HG03558 (cell line): ENCODE measurements at regions not wholly inside any gene's neighbourhood (a gene's known extent, or its start where the extent isn't known, plus 50 kb on each side); places are given as distances from the start of the nearest gene placed in this dataset.
"Not testable (repeated sequence)": the region's sequence is repeated elsewhere in the genome, so short reads cannot be mapped to it uniquely, and the experiment has no call there.

ENCODE experiments used
- ATAC-seq: cut with Tn5 transposase; IDR thresholded peaks from one replicate; pipeline ENCODE4 v1.9.1; 2021; ENCODE audit warnings: moderate number of reproducible peaks; ENCODE audit not compliant: unreplicated experiment; ENCODE audit errors: extremely low read depth

GRCh38 chr14:40336846-40337245, 904.6 kb upstream of the FBXO33 start:
- ATAC-seq: no peak

DNA sequence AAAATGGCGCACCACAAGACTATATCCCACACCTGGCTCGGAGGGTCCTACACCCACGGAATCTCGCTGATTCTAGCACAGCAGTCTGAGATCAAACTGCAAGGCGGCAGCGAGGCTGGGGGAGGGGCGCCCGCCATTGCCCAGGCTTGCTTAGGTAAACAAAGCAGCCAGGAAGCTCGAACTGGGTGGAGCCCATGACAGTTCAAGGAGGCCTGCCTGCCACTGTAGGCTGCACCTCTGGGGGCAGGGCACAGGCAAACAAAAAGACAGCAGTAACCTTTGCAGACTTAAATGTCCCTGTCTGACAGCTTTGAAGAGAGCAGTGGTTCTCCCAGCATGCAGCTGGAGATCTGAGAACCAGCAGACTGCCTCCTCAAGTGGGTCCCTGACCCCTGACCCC, 894.3 kb upstream of the FBXO33 start:
- not testable (repeated sequence) for ATAC-seq

DNA sequence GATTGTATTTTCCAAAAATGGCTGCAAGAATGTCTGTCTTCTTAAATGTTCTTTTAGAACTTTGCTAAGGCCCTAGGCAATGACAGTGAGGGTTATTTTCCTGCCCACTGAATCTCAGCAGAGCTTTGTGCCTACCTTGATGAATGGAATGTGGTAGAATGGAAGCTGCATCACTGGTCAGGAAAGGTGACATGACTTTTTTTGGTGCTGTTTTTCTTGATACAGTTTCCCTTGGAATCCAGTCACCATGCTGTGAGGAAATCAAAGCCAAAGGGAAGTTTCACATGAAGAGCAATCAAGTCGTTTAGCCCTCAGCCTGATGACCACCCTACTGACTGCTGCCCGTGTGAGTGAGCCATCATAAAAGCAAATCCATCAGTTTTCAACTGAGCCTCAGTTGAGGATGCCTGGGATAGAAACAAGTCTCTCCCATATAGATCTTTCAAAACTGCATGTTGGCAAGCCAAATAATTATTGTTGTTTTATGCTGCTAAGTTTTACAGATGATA, 886.0 kb upstream of the FBXO33 start:
- ATAC-seq: no peak

- no peak for ATAC-seq
Measured at GRCh38 chr14:40317690-40318089, 885.5 kb upstream of the FBXO33 start.

- no peak for ATAC-seq
Measured at GRCh38 chr14:40312296-40312695, 880.1 kb upstream of the FBXO33 start.

GRCh38 chr14:40309124-40309523, 876.9 kb upstream of the FBXO33 start:
- no peak for ATAC-seq

GRCh38 chr14:40308240-40308639, 876.0 kb upstream of the FBXO33 start:
- no peak for ATAC-seq

GRCh38 chr14:40296821-40297220, 864.6 kb upstream of the FBXO33 start:
- no peak for ATAC-seq

DNA sequence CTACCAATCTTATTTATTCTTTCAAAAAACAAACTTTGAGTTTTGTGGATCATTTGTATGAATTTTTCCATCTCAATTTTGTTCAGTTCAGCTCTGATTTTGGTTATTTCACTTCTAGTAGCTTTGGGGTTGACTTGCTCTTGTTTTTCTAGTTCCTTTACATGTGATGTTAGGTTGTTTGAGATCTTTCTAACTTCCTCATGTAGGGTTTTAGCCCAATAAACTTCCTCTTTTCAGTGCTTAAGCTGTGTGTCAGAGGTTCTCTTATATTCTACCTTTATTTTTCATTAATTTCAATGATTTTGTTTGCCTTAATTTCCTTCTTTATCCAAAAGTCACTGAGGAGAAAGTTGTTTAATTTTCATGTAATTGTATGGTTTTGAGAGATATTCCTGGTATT, 860.4 kb upstream of the FBXO33 start:
- no peak for ATAC-seq

DNA sequence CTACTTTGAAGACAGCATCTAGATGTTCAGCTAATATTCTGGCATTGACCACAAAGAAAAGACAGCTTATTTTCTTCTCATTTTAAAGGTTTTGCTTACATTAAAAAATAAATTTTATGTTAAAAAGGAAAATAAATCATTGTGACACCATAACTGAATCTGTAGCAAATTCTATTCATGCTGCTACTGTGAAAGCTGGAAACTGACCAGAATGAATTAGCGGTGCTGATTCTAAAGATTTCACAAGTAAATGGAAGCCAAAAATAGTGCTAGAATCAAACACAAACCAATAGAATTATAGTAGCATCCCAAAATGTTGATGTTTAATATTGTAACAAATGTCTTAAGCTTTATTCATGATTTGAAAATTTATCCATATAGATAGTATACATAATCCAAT, 850.0 kb upstream of the FBXO33 start:
- no peak for ATAC-seq

DNA sequence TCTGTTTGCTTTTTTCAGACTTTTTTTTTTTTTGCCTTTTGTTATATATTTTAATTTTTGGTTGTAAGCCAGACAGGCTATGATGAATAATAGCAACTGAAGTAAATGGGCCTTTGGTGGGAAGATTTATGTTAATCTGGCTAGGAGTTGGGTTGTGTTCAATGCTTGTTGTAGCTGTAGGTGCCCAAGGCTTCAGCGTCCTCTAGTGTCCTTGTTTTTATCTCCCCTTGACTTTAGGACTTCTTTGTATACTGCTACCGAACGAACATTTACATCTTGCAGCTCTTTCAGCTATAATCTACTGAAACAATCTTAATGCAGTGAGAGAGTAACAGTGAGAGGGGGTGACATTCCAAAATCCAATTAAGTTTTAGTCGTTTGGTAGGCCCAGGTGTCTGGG, 848.4 kb upstream of the FBXO33 start:
- no peak for ATAC-seq

GRCh38 chr14:40273417-40273816, 841.2 kb upstream of the FBXO33 start:
- no peak for ATAC-seq

DNA sequence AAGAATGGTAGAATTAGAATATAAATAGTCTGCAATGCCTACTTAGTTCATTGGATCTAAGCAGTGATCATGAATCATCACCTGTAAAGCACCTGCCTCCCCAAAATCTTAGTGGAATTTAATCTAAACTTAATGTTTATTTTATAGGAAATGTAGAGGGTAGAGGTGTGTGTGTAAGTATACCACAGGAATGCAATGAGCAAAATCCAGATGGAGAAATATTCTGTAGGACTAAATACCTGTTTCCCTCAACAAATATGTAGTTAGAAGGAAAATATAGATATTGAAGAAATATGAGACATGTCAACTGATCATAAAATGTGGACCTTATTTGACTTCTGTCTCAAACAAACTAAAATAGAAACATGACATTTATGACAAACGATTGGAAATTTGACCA, 839.2 kb upstream of the FBXO33 start:
- no peak for ATAC-seq

DNA sequence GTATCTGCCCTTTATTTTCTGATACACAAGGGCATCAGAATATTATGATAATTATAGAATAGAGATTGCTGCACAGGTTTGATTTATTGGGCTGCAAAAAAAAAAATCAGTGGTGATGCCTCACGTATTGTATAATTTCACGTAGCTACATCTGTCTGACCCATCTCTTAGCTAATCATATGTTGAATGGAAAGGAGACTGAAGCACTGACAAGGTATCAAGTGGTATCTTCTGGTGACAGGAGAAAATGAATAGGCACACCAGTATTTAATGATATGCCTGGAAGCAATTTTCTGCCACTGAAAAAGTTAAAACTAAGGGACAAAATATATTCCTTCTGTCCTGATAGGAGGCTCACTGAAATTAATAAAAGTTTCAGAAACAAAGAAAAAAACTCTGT, 837.2 kb upstream of the FBXO33 start:
- no peak for ATAC-seq

DNA sequence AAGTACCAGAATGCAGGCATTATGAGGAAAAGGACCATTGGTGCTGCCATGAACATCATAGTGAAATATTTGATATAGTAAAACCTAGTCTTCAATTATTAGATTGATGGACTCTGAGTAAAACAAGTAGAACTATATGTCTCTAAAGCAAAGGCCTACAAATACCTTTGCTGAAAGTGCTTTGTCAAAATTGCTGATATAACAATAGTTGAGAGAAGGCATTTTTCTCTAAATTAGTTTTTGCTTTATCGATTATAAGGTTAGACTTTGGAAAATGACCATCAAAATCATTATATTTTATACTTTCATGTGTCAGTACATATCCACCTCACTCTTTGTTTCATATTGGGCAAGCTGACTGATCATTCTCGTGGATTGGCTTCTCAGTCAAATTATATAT, 836.0 kb upstream of the FBXO33 start:
- ATAC-seq: no peak

- no peak for ATAC-seq
Measured at GRCh38 chr14:40265096-40265495, 832.9 kb upstream of the FBXO33 start.

DNA sequence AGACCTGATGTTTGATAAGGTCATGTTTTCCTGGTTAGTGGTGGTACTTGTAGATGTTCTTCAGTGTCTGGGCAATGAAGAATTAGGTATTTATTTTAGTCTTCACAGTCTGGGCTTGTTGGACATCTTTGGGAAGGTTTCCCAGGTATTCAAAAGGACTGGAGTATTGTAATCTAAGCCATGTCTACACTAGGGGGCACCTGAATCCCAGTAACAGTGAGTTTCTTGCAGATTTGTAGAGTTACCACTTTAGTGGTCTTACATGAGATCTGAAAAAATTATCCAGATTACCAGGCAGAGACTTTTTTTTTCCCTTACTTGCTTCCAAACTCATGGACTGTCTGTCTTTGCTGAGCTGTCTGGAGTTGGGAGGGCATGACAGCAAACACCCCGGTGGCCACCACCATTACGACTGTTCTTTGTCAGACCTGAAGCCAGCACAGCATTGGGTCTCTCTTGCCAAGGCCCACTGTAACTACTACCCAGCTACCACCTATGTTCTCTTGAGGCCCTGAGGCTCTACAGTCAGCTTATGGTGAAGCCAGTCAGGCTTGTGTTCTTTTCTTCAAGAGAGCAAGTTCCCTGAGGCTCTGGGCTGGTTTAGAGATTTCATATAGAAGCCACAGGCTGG, 820.7 kb upstream of the FBXO33 start:
- ATAC-seq: no peak

DNA sequence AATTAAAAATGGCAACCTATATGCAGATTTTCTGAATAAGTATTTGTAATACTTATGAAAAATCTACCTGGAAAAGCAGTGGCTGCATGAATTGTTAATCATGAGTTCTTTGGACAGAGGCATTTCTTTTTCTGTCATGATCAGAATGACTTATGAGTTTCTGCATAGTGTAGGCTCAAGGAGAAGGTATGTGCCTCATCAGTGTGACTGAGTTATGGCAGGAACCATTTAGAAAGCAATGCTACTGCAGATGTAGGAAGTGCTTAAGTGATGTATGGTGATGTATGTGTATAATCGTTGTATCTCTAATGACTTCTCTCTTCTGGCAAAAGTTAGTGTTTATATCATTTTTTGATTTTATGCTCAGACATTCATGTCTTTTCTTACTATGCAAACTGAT, 816.4 kb upstream of the FBXO33 start:
- ATAC-seq: no peak

DNA sequence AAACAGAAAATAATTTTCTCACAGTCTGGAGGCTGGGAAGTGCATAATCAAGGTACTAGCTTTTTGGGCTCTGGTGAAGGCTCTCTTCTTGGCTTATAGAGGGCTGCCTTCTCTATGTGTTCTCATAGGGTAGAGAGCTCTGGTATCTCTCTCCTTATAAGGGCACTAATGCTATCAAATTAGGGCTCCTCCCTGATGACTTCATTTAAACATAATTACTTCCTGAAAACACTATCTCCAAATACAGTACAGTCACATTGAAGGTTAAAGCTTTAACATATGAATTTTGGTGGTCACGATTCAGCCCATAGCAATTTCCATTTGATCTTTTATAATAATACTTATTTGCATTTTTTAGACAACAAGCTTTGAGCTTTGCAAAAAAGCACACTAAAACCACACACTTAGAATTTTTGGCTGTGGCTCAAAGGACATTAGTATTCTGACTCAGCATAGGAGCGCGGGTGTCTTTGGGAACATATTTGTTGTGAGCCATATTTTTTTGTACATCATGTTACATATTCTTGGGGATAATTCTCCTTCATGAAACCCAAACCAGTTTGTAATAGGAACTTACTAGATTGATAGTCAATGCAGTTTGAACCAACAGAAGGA, 808.1 kb upstream of the FBXO33 start:
- no peak for ATAC-seq

GRCh38 chr14:40232302-40232701, 800.1 kb upstream of the FBXO33 start:
- no peak for ATAC-seq

DNA sequence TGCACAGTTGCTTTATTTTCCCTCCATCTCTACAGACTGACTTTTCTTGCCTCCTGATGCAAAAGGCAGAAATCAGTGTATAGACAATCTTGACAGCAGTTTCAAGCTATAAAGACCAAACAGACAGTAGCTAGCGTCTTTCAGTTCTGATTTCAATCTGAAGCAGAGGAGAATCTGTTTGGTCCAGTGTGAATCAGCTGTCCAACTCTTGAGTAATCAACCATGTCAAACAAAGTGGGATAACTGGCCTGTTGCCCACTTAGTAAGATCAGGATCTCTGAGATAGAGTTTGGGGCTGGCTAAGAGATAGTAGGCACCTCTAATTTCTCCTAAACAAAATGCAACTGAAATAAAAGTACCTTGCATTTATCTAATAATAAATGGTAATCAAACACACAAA, 797.4 kb upstream of the FBXO33 start:
- no peak for ATAC-seq

DNA sequence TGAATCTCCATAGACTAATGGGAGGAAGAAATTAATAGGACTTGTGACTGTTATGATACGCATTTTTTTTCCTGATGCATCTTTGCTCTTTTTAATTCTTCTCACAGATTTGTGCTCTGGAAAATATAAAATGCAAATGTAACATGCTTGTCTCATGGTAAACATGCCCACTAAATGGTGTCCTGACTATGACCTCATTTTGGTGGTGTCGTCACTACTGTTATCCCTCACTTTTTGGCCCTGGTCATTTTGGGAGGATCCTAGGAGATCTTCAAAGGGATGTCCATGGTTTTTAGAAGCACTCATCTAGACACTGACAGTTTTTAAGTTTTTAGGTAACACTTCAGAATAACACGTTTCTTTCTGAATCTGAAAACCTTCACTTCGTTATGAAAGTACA, 790.8 kb upstream of the FBXO33 start:
- no peak for ATAC-seq
